ENCODE measurements at regions not wholly inside any gene's neighbourhood (a gene's known extent, or its start where the extent isn't known, plus 50 kb on each side); places are given as distances from the start of the nearest gene placed in this dataset.

- H3K4me3 ChIP-seq (ENCODE audit: low read length in 2 of 2): no peak overlapping the region
- no peak overlapping the region for H3K27ac ChIP-seq (ENCODE audit: low read length)
- H3K9ac ChIP-seq (ENCODE audit: low read length in 2 of 2): no peak overlapping the region
- H3K4me1 ChIP-seq (ENCODE audit: control insufficient read depth, insufficient read depth, low read length): peaks cover 2% of the 10 kb centered on the region
- H3K27me3 ChIP-seq (ENCODE audit: control insufficient read depth in 1 of 2, insufficient read depth in 2 of 2, low read length in 2 of 2): peaks cover 19 to 22% of the 10 kb centered on the region in 2 donors
- H3K36me3 ChIP-seq (ENCODE audit: control insufficient read depth in 2 of 2, insufficient read depth in 2 of 2, low read length in 2 of 2): no peaks in the 10 kb centered on the region
- no peaks in the 10 kb centered on the region for H3K9me3 ChIP-seq (ENCODE audit: control insufficient read depth in 2 of 2, low read length in 2 of 2)
Observed at GRCh38 chr22:49481659-49482399, 345.8 kb downstream of the BRD1 start.

- Histone ChIP-seq H3K27ac (ENCODE audit: low read length) (no peak overlapping the region), H3K36me3 (ENCODE audit: control insufficient read depth in 2 of 2, insufficient read depth in 2 of 2, low read length in 2 of 2) (no peaks in the 10 kb centered on the region), H3K9ac (ENCODE audit: low read length in 2 of 2) (no peak overlapping the region), H3K27me3 (ENCODE audit: control insufficient read depth in 1 of 2, insufficient read depth in 2 of 2, low read length in 2 of 2) (peaks cover 19 to 22% of the 10 kb centered on the region in 2 donors), H3K4me1 (ENCODE audit: control insufficient read depth, insufficient read depth, low read length) (peaks cover 2% of the 10 kb centered on the region), H3K9me3 (ENCODE audit: control insufficient read depth in 2 of 2, low read length in 2 of 2) (no peaks in the 10 kb centered on the region), H3K4me3 (ENCODE audit: low read length in 2 of 2) (no peak overlapping the region)
Observed at GRCh38 chr22:49480896-49481658, 346.6 kb downstream of the BRD1 start.

GRCh38 chr22:49480331-49480730 is 347.3 kb downstream of the BRD1 start:
- Histone ChIP-seq H3K27me3 (ENCODE audit: control insufficient read depth in 1 of 2, insufficient read depth in 2 of 2, low read length in 2 of 2) (peaks cover 19 to 22% of the 10 kb centered on the region in 2 donors), H3K9ac (ENCODE audit: low read length in 2 of 2) (no peak overlapping the region), H3K4me3 (ENCODE audit: low read length in 2 of 2) (no peak overlapping the region), H3K9me3 (ENCODE audit: control insufficient read depth in 2 of 2, low read length in 2 of 2) (no peaks in the 10 kb centered on the region), H3K36me3 (ENCODE audit: control insufficient read depth in 2 of 2, insufficient read depth in 2 of 2, low read length in 2 of 2) (no peaks in the 10 kb centered on the region), H3K4me1 (ENCODE audit: control insufficient read depth, insufficient read depth, low read length) (peaks cover 2% of the 10 kb centered on the region), H3K27ac (ENCODE audit: low read length) (no peak overlapping the region)

GRCh38 chr22:49479566-49479965 is 348.1 kb downstream of the BRD1 start:
- Histone ChIP-seq H3K9ac (ENCODE audit: low read length in 2 of 2) (no peak overlapping the region), H3K27me3 (ENCODE audit: control insufficient read depth in 1 of 2, insufficient read depth in 2 of 2, low read length in 2 of 2) (peaks cover 19 to 22% of the 10 kb centered on the region in 2 donors)

GRCh38 chr22:49476800-49477400 is 350.8 kb downstream of the BRD1 start:
- Histone ChIP-seq H3K9me3 (ENCODE audit: control insufficient read depth in 2 of 2, low read length in 2 of 2) (no peaks in the 10 kb centered on the region), H3K9ac (ENCODE audit: low read length in 2 of 2) (no peak overlapping the region), H3K36me3 (ENCODE audit: control insufficient read depth in 2 of 2, insufficient read depth in 2 of 2, low read length in 2 of 2) (no peaks in the 10 kb centered on the region), H3K27me3 (ENCODE audit: control insufficient read depth in 1 of 2, insufficient read depth in 2 of 2, low read length in 2 of 2) (peaks cover 8 to 10% of the 10 kb centered on the region in 2 donors), H3K4me1 (ENCODE audit: control insufficient read depth, insufficient read depth, low read length) (no peaks in the 10 kb centered on the region), H3K4me3 (ENCODE audit: low read length in 2 of 2) (no peak overlapping the region), H3K27ac (ENCODE audit: low read length) (no peak overlapping the region)

More at GRCh38 chr22:49479566-49479965, 348.1 kb downstream of the BRD1 start:
- H3K27ac ChIP-seq (ENCODE audit: low read length): no peak overlapping the region
- H3K4me1 ChIP-seq (ENCODE audit: control insufficient read depth, insufficient read depth, low read length): peaks cover 2% of the 10 kb centered on the region
- no peak overlapping the region for H3K4me3 ChIP-seq (ENCODE audit: low read length in 2 of 2)
- no peaks in the 10 kb centered on the region for H3K9me3 ChIP-seq (ENCODE audit: control insufficient read depth in 2 of 2, low read length in 2 of 2)
- H3K36me3 ChIP-seq (ENCODE audit: control insufficient read depth in 2 of 2, insufficient read depth in 2 of 2, low read length in 2 of 2): no peaks in the 10 kb centered on the region

GRCh38 chr22:49476176-49476575 is 351.5 kb downstream of the BRD1 start:
- Histone ChIP-seq H3K9me3 (ENCODE audit: control insufficient read depth in 2 of 2, low read length in 2 of 2) (no peaks in the 10 kb centered on the region), H3K27me3 (ENCODE audit: control insufficient read depth in 1 of 2, insufficient read depth in 2 of 2, low read length in 2 of 2) (peaks cover 2 to 3% of the 10 kb centered on the region in 2 donors), H3K4me3 (ENCODE audit: low read length in 2 of 2) (no peak overlapping the region), H3K9ac (ENCODE audit: low read length in 2 of 2) (no peak overlapping the region), H3K36me3 (ENCODE audit: control insufficient read depth in 2 of 2, insufficient read depth in 2 of 2, low read length in 2 of 2) (no peaks in the 10 kb centered on the region), H3K4me1 (ENCODE audit: control insufficient read depth, insufficient read depth, low read length) (no peaks in the 10 kb centered on the region), H3K27ac (ENCODE audit: low read length) (no peak overlapping the region)

- no peak overlapping the region for H3K9ac ChIP-seq (ENCODE audit: low read length in 2 of 2)
- no peak overlapping the region for H3K4me3 ChIP-seq (ENCODE audit: low read length in 2 of 2)
- H3K36me3 ChIP-seq (ENCODE audit: control insufficient read depth in 2 of 2, insufficient read depth in 2 of 2, low read length in 2 of 2): no peaks in the 10 kb centered on the region
- no peaks in the 10 kb centered on the region for H3K4me1 ChIP-seq (ENCODE audit: control insufficient read depth, insufficient read depth, low read length)
- no peak overlapping the region for H3K27ac ChIP-seq (ENCODE audit: low read length)
- H3K27me3 ChIP-seq (ENCODE audit: control insufficient read depth in 1 of 2, insufficient read depth in 2 of 2, low read length in 2 of 2): peaks cover 3 to 4% of the 10 kb centered on the region in 2 donors
- no peaks in the 10 kb centered on the region for H3K9me3 ChIP-seq (ENCODE audit: control insufficient read depth in 2 of 2, low read length in 2 of 2)
Observed at GRCh38 chr22:49475253-49475652, 352.4 kb downstream of the BRD1 start.

GRCh38 chr22:49473286-49473685 is 354.4 kb downstream of the BRD1 start:
- H3K4me3 ChIP-seq (ENCODE audit: low read length in 2 of 2): no peak overlapping the region
- H3K9ac ChIP-seq (ENCODE audit: low read length in 2 of 2): no peak overlapping the region
- H3K36me3 ChIP-seq (ENCODE audit: control insufficient read depth in 2 of 2, insufficient read depth in 2 of 2, low read length in 2 of 2): no peaks in the 10 kb centered on the region
- no peak overlapping the region for H3K27ac ChIP-seq (ENCODE audit: low read length)
- peaks cover 0 to 6% of the 10 kb centered on the region in 2 donors for H3K27me3 ChIP-seq (ENCODE audit: control insufficient read depth in 1 of 2, insufficient read depth in 2 of 2, low read length in 2 of 2)
- H3K4me1 ChIP-seq (ENCODE audit: control insufficient read depth, insufficient read depth, low read length): no peaks in the 10 kb centered on the region
- H3K9me3 ChIP-seq (ENCODE audit: control insufficient read depth in 2 of 2, low read length in 2 of 2): no peaks in the 10 kb centered on the region

- Histone ChIP-seq H3K36me3 (ENCODE audit: control insufficient read depth in 2 of 2, insufficient read depth in 2 of 2, low read length in 2 of 2) (no peaks in the 10 kb centered on the region), H3K9me3 (ENCODE audit: control insufficient read depth in 2 of 2, low read length in 2 of 2) (no peaks in the 10 kb centered on the region), H3K27me3 (ENCODE audit: control insufficient read depth in 1 of 2, insufficient read depth in 2 of 2, low read length in 2 of 2) (peaks cover 0 to 13% of the 10 kb centered on the region in 2 donors), H3K4me3 (ENCODE audit: low read length in 2 of 2) (no peak overlapping the region), H3K27ac (ENCODE audit: low read length) (no peak overlapping the region), H3K9ac (ENCODE audit: low read length in 2 of 2) (no peak overlapping the region), H3K4me1 (ENCODE audit: control insufficient read depth, insufficient read depth, low read length) (no peaks in the 10 kb centered on the region)
Observed at GRCh38 chr22:49470741-49471503, 356.8 kb downstream of the BRD1 start.

Data from stomach smooth muscle (tissue), 2 donors.